Ishikawa (cell line): ENCODE measurements at regions not wholly inside any gene's neighbourhood (a gene's known extent, or its start where the extent isn't known, plus 50 kb on each side); places are given as distances from the start of the nearest gene placed in this dataset.

ENCODE experiments used
- CEBPB ChIP-seq: IDR thresholded peaks from 2 replicates; pipeline ENCODE4 v1.6.1; 2012
- CREB1 ChIP-seq: IDR thresholded peaks from 2 replicates; pipeline ENCODE4 v1.6.1; 2012; ENCODE audit warnings: low read depth
- EGR1 ChIP-seq: IDR thresholded peaks from 2 replicates; pipeline ENCODE4 v1.6.1; 2012
- EP300 ChIP-seq: IDR thresholded peaks from 2 replicates; pipeline ENCODE4 v1.6.1; 2012; ENCODE audit warnings: borderline replicate concordance
- FOXM1 ChIP-seq: IDR thresholded peaks from 2 replicates; pipeline ENCODE4 v1.6.1; 2012; ENCODE audit warnings: low read depth, borderline replicate concordance
- MAX ChIP-seq: IDR thresholded peaks from 2 replicates; pipeline ENCODE4 v1.6.1; 2012
- NFIC ChIP-seq: IDR thresholded peaks from 2 replicates; pipeline ENCODE4 v1.6.1; 2012
- RAD21 ChIP-seq: IDR thresholded peaks from 2 replicates; pipeline ENCODE4 v1.6.1; 2012; ENCODE audit warnings: low read depth
- REST ChIP-seq: IDR thresholded peaks from 2 replicates; pipeline ENCODE4 v1.6.1; 2012; ENCODE audit warnings: low read depth, mild to moderate bottlenecking
- TAF1 ChIP-seq: IDR thresholded peaks from 2 replicates; pipeline ENCODE4 v1.6.1; 2012; ENCODE audit warnings: low read depth, mild to moderate bottlenecking
- TCF12 ChIP-seq: IDR thresholded peaks from 2 replicates; pipeline ENCODE4 v1.6.1; 2012; ENCODE audit warnings: low read depth
- TEAD4 ChIP-seq: IDR thresholded peaks from 2 replicates; pipeline ENCODE4 v1.6.1; 2012
- USF1 ChIP-seq: IDR thresholded peaks from 2 replicates; pipeline ENCODE4 v1.6.1; 2012
- YY1 ChIP-seq: IDR thresholded peaks from 2 replicates; pipeline ENCODE4 v1.6.1; 2012; ENCODE audit warnings: low read depth
- ZBTB7A ChIP-seq: IDR thresholded peaks from 2 replicates; pipeline ENCODE4 v1.6.1; 2012; ENCODE audit warnings: low read depth

DNA sequence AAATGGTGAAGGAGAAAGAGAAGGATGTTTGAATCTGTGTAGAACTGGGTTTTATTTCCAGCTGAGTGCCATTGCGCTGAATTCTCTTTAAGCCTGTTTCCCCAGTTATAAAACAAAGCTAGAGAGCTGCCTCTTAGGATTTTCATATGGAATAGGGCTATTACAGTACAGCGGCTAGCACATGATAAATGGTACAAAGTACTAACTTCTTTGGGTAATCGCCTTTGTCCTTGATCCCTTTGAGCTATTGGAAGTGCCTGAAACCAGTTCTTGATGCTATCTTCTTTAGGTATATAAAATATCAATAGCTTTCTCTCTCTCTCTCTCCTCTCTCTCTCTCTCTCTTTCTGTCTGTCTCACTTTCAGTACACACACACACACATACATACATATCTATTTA, 71.3 kb downstream of the SOX11 start:
- TF ChIP-seq FOXM1 (no peak), TEAD4 (no peak), YY1 (no peak)

DNA sequence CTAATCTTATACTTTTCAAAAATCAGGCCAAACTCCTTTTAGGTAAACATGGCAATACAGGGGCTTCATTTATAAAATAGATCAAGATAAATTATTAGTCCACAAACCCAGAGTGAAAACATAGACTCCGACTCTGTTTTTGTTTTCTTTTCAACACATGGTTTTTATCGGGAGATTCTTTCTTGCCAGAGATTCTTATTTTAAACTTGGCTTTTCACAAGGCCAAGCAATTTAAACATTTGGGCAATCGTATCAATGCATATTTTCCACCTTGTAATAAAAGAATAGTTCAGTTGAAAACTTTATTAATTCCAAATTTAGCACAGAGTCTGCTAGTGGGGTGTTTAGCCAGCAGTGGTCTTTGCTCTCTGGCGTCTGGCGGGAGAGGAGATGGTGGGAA, 71.9 kb downstream of the SOX11 start:
- no peak for TF ChIP-seq CEBPB

DNA sequence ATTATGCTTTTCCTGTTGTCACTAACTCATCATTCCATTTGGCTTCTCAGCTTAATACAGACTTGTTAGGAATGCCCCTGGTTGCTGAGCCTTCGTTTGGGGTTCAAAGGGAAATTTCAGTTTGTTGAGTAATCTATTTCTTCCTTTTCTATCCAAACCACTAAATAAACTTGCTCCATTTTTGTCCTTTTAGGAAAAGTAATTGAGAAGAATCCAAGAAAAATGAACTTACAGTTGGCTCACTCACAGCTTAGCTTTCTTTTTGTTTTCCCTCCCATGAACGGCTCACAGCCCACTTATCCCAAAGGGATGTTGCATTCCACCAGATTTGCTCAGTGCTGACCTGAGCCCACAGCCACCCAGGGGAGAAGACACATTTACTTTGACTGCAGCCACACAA, 73.9 kb downstream of the SOX11 start:
- no peak for TF ChIP-seq NFIC
- no peak for TF ChIP-seq CEBPB
- no peak for TF ChIP-seq RAD21
- no peak for TF ChIP-seq MAX
- no peak for TF ChIP-seq USF1
- no peak for TF ChIP-seq CREB1
- TF ChIP-seq TCF12, result no peak
- TF ChIP-seq REST, result no peak
- TF ChIP-seq ZBTB7A, result no peak
- TF ChIP-seq YY1, result no peak
- no peak for TF ChIP-seq EP300
- no peak for TF ChIP-seq FOXM1

- no peak for TF ChIP-seq USF1
- TF ChIP-seq ZBTB7A, result no peak
- no peak for TF ChIP-seq REST
- no peak for TF ChIP-seq EGR1
- no peak for TF ChIP-seq YY1
- no peak for TF ChIP-seq RAD21
- TF ChIP-seq TAF1, result no peak
Measured at GRCh38 chr2:5766561-5766960, 74.4 kb downstream of the SOX11 start.

DNA sequence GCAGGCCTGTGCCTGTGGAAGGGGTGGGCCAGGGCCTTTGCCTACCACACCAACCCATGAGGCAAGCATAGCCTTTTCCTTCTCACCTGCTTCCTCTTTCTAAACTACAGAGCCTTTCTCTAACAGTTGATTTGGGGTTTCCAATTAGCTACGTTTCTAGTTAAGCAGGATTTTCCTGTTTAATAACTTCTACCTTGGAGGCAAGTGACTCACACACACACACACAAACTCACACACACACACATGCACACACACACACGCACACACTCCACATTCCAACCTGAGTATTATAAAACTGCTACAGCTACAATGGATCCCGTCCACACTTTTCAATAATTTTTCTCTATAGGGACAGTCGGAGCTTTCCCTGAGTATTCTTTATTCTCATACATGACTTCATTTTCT, 84.9 kb downstream of the SOX11 start:
- no peak for TF ChIP-seq NFIC
- TF ChIP-seq TCF12, result no peak
- TF ChIP-seq YY1, result no peak
- TF ChIP-seq CREB1, result no peak
- TF ChIP-seq RAD21, result no peak
- no peak for TF ChIP-seq CEBPB
- no peak for TF ChIP-seq MAX
- no peak for TF ChIP-seq USF1
- no peak for TF ChIP-seq ZBTB7A
- TF ChIP-seq FOXM1, result no peak

GRCh38 chr2:5781679-5782078, 89.5 kb downstream of the SOX11 start:
- TF ChIP-seq CEBPB (no peak), NFIC (no peak), TEAD4 (no peak), MAX (no peak), YY1 (no peak), REST (no peak), USF1 (no peak), RAD21 (no peak), ZBTB7A (no peak), TAF1 (no peak), FOXM1 (no peak), EGR1 (no peak), EP300 (no peak)
